ENCODE measurements at regions not wholly inside any gene's neighbourhood (a gene's known extent, or its start where the extent isn't known, plus 50 kb on each side); places are given as distances from the start of the nearest gene placed in this dataset.

- no peaks in the 10 kb centered on the region for H3K4me1 ChIP-seq (ENCODE audit: control insufficient read depth, extremely low read depth, insufficient read depth, low read length)
- H3K9me3 ChIP-seq (ENCODE audit: control insufficient read depth, insufficient read depth, low read depth, low read length), result no peaks in the 10 kb centered on the region
- no peaks in the 10 kb centered on the region for H3K36me3 ChIP-seq (ENCODE audit: control insufficient read depth, insufficient read depth, low read length)
- no peak overlapping the region for H3K4me3 ChIP-seq (replicated peaks in 1 of 4; ENCODE audit: control extremely low read depth in 1 of 4, insufficient read depth in 1 of 4, low read depth in 3 of 4, low read length in 4 of 4)
- H3K4me2 ChIP-seq (ENCODE audit: extremely low read depth, insufficient read depth, low read length), result no peak overlapping the region
- H3K27ac ChIP-seq (ENCODE audit: insufficient read depth, low read length), result no peak overlapping the region
- no peaks in the 10 kb centered on the region for H3K79me2 ChIP-seq (ENCODE audit: control insufficient read depth, insufficient read depth, low read length)
- H4K20me1 ChIP-seq (ENCODE audit: control insufficient read depth, extremely low read depth, insufficient read depth, low read length), result no peaks in the 10 kb centered on the region
- H3K9ac ChIP-seq (ENCODE audit: insufficient read depth, low read length), result no peak overlapping the region
- H3K27me3 ChIP-seq (ENCODE audit: control insufficient read depth, insufficient read depth, low read length), result no peaks in the 10 kb centered on the region
- TF ChIP-seq CTCF (conservative IDR thresholded peaks at IDR 0.05 in 1 of 2, IDR thresholded peaks at IDR 0.05 in 1 of 2; ENCODE audit: low read depth in 1 of 2, low read length in 2 of 2) (no peak), EZH2 (IDR thresholded peaks at IDR 0.05; ENCODE audit: low read length, missing control alignments) (no peak)
- DNase-seq (ENCODE audit: low read depth in 2 of 2), result peak in 1 of 2 donors; percentile 44
- no peak overlapping the region for H2AFZ ChIP-seq (ENCODE audit: low read length)
Measured at GRCh38 chr1:239717097-239717917, 330.9 kb downstream of the CHRM3 start.

- no peak overlapping the region for H3K27ac ChIP-seq (ENCODE audit: insufficient read depth, low read length)
- H3K4me3 ChIP-seq (replicated peaks in 1 of 4; ENCODE audit: control extremely low read depth in 1 of 4, insufficient read depth in 1 of 4, low read depth in 3 of 4, low read length in 4 of 4), result no peak overlapping the region
Measured at GRCh38 chr1:239717918-239718184, 331.5 kb downstream of the CHRM3 start.

GRCh38 chr1:239718571-239718970 lies 332.2 kb downstream of the CHRM3 start:
- H3K79me2 ChIP-seq (ENCODE audit: control insufficient read depth, insufficient read depth, low read length), result no peaks in the 10 kb centered on the region
- H3K4me2 ChIP-seq (ENCODE audit: extremely low read depth, insufficient read depth, low read length), result no peak overlapping the region
- no peak overlapping the region for H3K9ac ChIP-seq (ENCODE audit: insufficient read depth, low read length)
- H4K20me1 ChIP-seq (ENCODE audit: control insufficient read depth, extremely low read depth, insufficient read depth, low read length), result no peaks in the 10 kb centered on the region
- H3K4me1 ChIP-seq (ENCODE audit: control insufficient read depth, extremely low read depth, insufficient read depth, low read length), result no peaks in the 10 kb centered on the region
- H3K4me3 ChIP-seq (replicated peaks in 1 of 4; ENCODE audit: control extremely low read depth in 1 of 4, insufficient read depth in 1 of 4, low read depth in 3 of 4, low read length in 4 of 4), result no peak overlapping the region
- no peaks in the 10 kb centered on the region for H3K27me3 ChIP-seq (ENCODE audit: control insufficient read depth, insufficient read depth, low read length)
- no peak for TF ChIP-seq EZH2 (IDR thresholded peaks at IDR 0.05; ENCODE audit: low read length, missing control alignments)
- no peak for TF ChIP-seq CTCF (conservative IDR thresholded peaks at IDR 0.05 in 1 of 2, IDR thresholded peaks at IDR 0.05 in 1 of 2; ENCODE audit: low read depth in 1 of 2, low read length in 2 of 2)
- H3K9me3 ChIP-seq (ENCODE audit: control insufficient read depth, insufficient read depth, low read depth, low read length), result no peaks in the 10 kb centered on the region
- H2AFZ ChIP-seq (ENCODE audit: low read length), result no peak overlapping the region
- H3K27ac ChIP-seq (ENCODE audit: insufficient read depth, low read length), result no peak overlapping the region
- no peak for DNase-seq (ENCODE audit: low read depth in 2 of 2)
- no peaks in the 10 kb centered on the region for H3K36me3 ChIP-seq (ENCODE audit: control insufficient read depth, insufficient read depth, low read length)

More at GRCh38 chr1:239717918-239718184, 331.5 kb downstream of the CHRM3 start:
- Histone ChIP-seq H3K27me3 (ENCODE audit: control insufficient read depth, insufficient read depth, low read length) (no peaks in the 10 kb centered on the region), H3K4me1 (ENCODE audit: control insufficient read depth, extremely low read depth, insufficient read depth, low read length) (no peaks in the 10 kb centered on the region), H2AFZ (ENCODE audit: low read length) (no peak overlapping the region), H3K79me2 (ENCODE audit: control insufficient read depth, insufficient read depth, low read length) (no peaks in the 10 kb centered on the region), H4K20me1 (ENCODE audit: control insufficient read depth, extremely low read depth, insufficient read depth, low read length) (no peaks in the 10 kb centered on the region), H3K9ac (ENCODE audit: insufficient read depth, low read length) (no peak overlapping the region), H3K9me3 (ENCODE audit: control insufficient read depth, insufficient read depth, low read depth, low read length) (no peaks in the 10 kb centered on the region), H3K4me2 (ENCODE audit: extremely low read depth, insufficient read depth, low read length) (no peak overlapping the region), H3K36me3 (ENCODE audit: control insufficient read depth, insufficient read depth, low read length) (no peaks in the 10 kb centered on the region)
- TF ChIP-seq CTCF (conservative IDR thresholded peaks at IDR 0.05 in 1 of 2, IDR thresholded peaks at IDR 0.05 in 1 of 2; ENCODE audit: low read depth in 1 of 2, low read length in 2 of 2) (no peak), EZH2 (IDR thresholded peaks at IDR 0.05; ENCODE audit: low read length, missing control alignments) (no peak)
- DNase-seq (ENCODE audit: low read depth in 2 of 2), result no peak
